ENCODE measurements at regions not wholly inside any gene's neighbourhood (a gene's known extent, or its start where the extent isn't known, plus 50 kb on each side); places are given as distances from the start of the nearest gene placed in this dataset.

DNA sequence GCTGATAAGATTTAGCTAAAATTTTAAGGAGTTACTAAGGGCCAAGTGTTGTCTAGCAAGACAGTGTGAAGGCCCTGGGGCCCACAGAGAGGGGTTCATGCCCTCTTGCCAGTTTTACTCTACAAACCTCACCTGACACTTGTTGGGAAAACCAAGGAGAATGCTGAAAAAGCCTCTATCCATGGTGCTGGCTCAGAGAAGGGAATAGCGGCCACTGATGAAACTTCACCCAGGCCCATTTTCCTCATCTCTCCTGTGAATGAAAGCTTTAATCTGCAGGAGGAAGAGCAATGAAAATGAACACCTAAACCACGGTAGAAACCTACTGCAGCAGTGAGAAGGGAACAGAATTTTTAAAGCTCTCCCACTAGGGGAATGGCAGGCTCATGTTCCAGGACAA, 317.3 kb upstream of the CNR1 start:
- RAD21 ChIA-PET (ENCODE audit: unreplicated experiment) = no interaction called here

More for the DNA sequence above, 317.3 kb upstream of the CNR1 start:
- Histone ChIP-seq H3K9ac (ENCODE audit: control insufficient read depth, insufficient read depth, low read length) (no peak overlapping the region), H3K4me1 (ENCODE audit: control insufficient read depth, insufficient read depth, low read length) (no peaks in the 10 kb centered on the region), H3K36me3 (ENCODE audit: control insufficient read depth in 2 of 2, insufficient read depth in 2 of 2, low read length in 1 of 2) (no peaks in the 10 kb centered on the region), H2AFZ (ENCODE audit: control insufficient read depth, low read depth, low read length) (no peak overlapping the region), H4K20me1 (ENCODE audit: control insufficient read depth, insufficient read depth) (no peaks in the 10 kb centered on the region), H3K4me2 (ENCODE audit: control insufficient read depth, insufficient read depth) (no peak overlapping the region), H3K27ac (ENCODE audit: control insufficient read depth, insufficient read depth) (no peak overlapping the region), H3K4me3 (no peak overlapping the region), H3K27me3 (replicated peaks in 1 of 2; ENCODE audit: control insufficient read depth in 2 of 2, insufficient read depth in 2 of 2, low read length in 1 of 2) (no peaks in the 10 kb centered on the region), H3K79me2 (ENCODE audit: control insufficient read depth, insufficient read depth, low read length) (no peaks in the 10 kb centered on the region), H3K9me3 (replicated peaks; ENCODE audit: control insufficient read depth, insufficient read depth, low read length) (no peaks in the 10 kb centered on the region; the same call in 2 of the 3 replicates)
- DNase-seq (ENCODE audit: low read depth, low spot score) (no peak), ATAC-seq (no peak), FAIRE-seq (no peak)
- 93% methylated on average over 2 of the region's 2 CpGs for WGBS (ENCODE audit: insufficient coverage, insufficient replicate concordance, low lambda C conversion rate, missing lambda C conversion rate)
- in situ Hi-C loops (cut with MboI) (no loop called here), intact Hi-C loops (cut with micrococcal nuclease; ENCODE audit: unreplicated experiment) (no loop called here)
- no TSS peak for BruUV-seq (replicated peaks)
- ChIA-PET SMC1A (ENCODE audit: uncharacterized antibody, unreplicated experiment) (interaction anchor here (0.6 to 1.7 kb wide), 2 partner anchors 9 kb away, joined by 4 to 5 read pairs; no protein-coding TSS in a partner anchor), CTCF (interaction anchor here (1.4 kb wide), 1 partner anchor 9 kb away, joined by 6 read pairs; no protein-coding TSS in a partner anchor), POLR2A (no interaction called here)
- TF ChIP-seq FOS (IDR thresholded peaks at IDR 0.05; ENCODE audit: borderline replicate concordance, extremely low read depth, insufficient read length) = no peak
- TF ChIP-seq, protein P1, sequence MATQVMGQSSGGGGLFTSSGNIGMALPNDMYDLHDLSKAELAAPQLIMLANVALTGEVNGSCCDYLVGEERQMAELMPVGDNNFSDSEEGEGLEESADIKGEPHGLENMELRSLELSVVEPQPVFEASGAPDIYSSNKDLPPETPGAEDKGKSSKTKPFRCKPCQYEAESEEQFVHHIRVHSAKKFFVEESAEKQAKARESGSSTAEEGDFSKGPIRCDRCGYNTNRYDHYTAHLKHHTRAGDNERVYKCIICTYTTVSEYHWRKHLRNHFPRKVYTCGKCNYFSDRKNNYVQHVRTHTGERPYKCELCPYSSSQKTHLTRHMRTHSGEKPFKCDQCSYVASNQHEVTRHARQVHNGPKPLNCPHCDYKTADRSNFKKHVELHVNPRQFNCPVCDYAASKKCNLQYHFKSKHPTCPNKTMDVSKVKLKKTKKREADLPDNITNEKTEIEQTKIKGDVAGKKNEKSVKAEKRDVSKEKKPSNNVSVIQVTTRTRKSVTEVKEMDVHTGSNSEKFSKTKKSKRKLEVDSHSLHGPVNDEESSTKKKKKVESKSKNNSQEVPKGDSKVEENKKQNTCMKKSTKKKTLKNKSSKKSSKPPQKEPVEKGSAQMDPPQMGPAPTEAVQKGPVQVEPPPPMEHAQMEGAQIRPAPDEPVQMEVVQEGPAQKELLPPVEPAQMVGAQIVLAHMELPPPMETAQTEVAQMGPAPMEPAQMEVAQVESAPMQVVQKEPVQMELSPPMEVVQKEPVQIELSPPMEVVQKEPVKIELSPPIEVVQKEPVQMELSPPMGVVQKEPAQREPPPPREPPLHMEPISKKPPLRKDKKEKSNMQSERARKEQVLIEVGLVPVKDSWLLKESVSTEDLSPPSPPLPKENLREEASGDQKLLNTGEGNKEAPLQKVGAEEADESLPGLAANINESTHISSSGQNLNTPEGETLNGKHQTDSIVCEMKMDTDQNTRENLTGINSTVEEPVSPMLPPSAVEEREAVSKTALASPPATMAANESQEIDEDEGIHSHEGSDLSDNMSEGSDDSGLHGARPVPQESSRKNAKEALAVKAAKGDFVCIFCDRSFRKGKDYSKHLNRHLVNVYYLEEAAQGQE (IDR thresholded peaks at IDR 0.05; ENCODE audit: low read depth, low read length) = peak; percentile 64; the same call in 1 of the 2 replicates
